Kidney (tissue), 13 donors: ENCODE measurements at regions not wholly inside any gene's neighbourhood (a gene's known extent, or its start where the extent isn't known, plus 50 kb on each side); places are given as distances from the start of the nearest gene placed in this dataset.

Experiments used
- DNase-seq, 5 donors: peaks; one replicate each; pipeline ENCODE4 v3.0.0-alpha.2; 2013 to 2020
- FAIRE-seq: peaks from 2 replicates; lab custom pipeline; 2012; peaks lifted over from hg19 to GRCh38; lab: Jason Lieb, UNC
- H3K27ac ChIP-seq, 2 donors: one replicate each; pipeline ENCODE4 v1.7.0; 2013; ENCODE audit warnings: low read depth in 2 of 2, low read length in 2 of 2, inconsistent platforms in 1 of 2
- H3K27me3 ChIP-seq: one replicate; pipeline ENCODE4 v1.7.1; 2013; ENCODE audit warnings: low read length, inconsistent platforms; ENCODE audit not compliant: control insufficient read depth, insufficient read depth
- H3K36me3 ChIP-seq, 3 donors: one replicate each; pipeline versions ENCODE4 v1.7.0 to v1.7.1; 2013; ENCODE audit warnings: low read length in 3 of 3, control low read depth in 1 of 3, inconsistent platforms in 1 of 3; ENCODE audit not compliant: insufficient read depth in 3 of 3, control insufficient read depth in 2 of 3
- H3K4me1 ChIP-seq, 3 donors: one replicate each; pipeline versions ENCODE4 v1.7.0 to v1.7.1; 2013; ENCODE audit warnings: low read length in 3 of 3, inconsistent platforms in 1 of 3, low read depth in 1 of 3; ENCODE audit not compliant: control insufficient read depth in 2 of 3, insufficient read depth in 2 of 3
- H3K4me3 ChIP-seq, 3 donors: one replicate each; pipeline versions ENCODE4 v1.7.0 to v1.8.1; 2013; ENCODE audit warnings: low read length in 3 of 3, control low read depth in 1 of 3, inconsistent platforms in 1 of 3
- H3K9ac ChIP-seq, 3 donors: one replicate each; pipeline versions ENCODE4 v1.7.0 to v1.7.1; 2013; ENCODE audit warnings: low read length in 3 of 3, control low read depth in 1 of 3, inconsistent platforms in 1 of 3
- H3K9me3 ChIP-seq, 3 donors: one replicate each; pipeline versions ENCODE4 v1.7.0 to v1.7.1; 2013; ENCODE audit warnings: low read length in 3 of 3, control low read depth in 1 of 3, inconsistent platforms in 1 of 3; ENCODE audit not compliant: control insufficient read depth in 2 of 3, insufficient read depth in 1 of 3
- CTCF ChIP-seq: IDR thresholded peaks from 3 replicates; pipeline ENCODE4 v1.5.1; 2012; ENCODE audit warnings: mild to moderate bottlenecking, moderate library complexity, borderline replicate concordance; ENCODE audit not compliant: insufficient read depth; ENCODE audit errors: extremely low read depth
- intact Hi-C: fragments of 100-400 bp; cut with DNase I; formaldehyde crosslinking; loops from one replicate; pipeline ENCODE4 v1.11.1; 2022
- donor health status: control.
- donor health status: control.
- donor health status: control.
- donor health status: control.
- donor health status: control.
- donor health status: DM: yes; HTN: yes; CAD: no.
- donor health status: Normal renal cell carcinoma (clear cell type).

GRCh38 chr4:22020129-22020528 lies 71.6 kb upstream of the KCNIP4 start:
- no peak for FAIRE-seq
- Histone ChIP-seq H3K36me3 (no peaks in the 10 kb centered on the region), H3K9ac (no peak overlapping the region), H3K27me3 (no peaks in the 10 kb centered on the region), H3K4me1 (no peaks in the 10 kb centered on the region), H3K9me3 (no peaks in the 10 kb centered on the region), H3K4me3 (no peak overlapping the region), H3K27ac (no peak overlapping the region)
- intact Hi-C loops: no loop called here
- no peak for TF ChIP-seq CTCF
- DNase-seq: no peak

GRCh38 chr4:22019676-22020075 lies 71.1 kb upstream of the KCNIP4 start:
- H3K36me3 ChIP-seq: no peaks in the 10 kb centered on the region
- no peak overlapping the region for H3K4me3 ChIP-seq
- DNase-seq: no peak
- no peak overlapping the region for H3K9ac ChIP-seq
- no peaks in the 10 kb centered on the region for H3K4me1 ChIP-seq
- H3K9me3 ChIP-seq: no peaks in the 10 kb centered on the region
- no peak for TF ChIP-seq CTCF
- intact Hi-C loops: no loop called here
- no peaks in the 10 kb centered on the region for H3K27me3 ChIP-seq
- no peak overlapping the region for H3K27ac ChIP-seq
- no peak for FAIRE-seq

- DNase-seq: no peak
- intact Hi-C loops: no loop called here
- no peaks in the 10 kb centered on the region for H3K9me3 ChIP-seq
- H3K36me3 ChIP-seq: no peaks in the 10 kb centered on the region
- H3K9ac ChIP-seq: no peak overlapping the region
- no peak overlapping the region for H3K4me3 ChIP-seq
- H3K27me3 ChIP-seq: no peaks in the 10 kb centered on the region
- no peaks in the 10 kb centered on the region for H3K4me1 ChIP-seq
- TF ChIP-seq CTCF: no peak
- no peak for FAIRE-seq
- H3K27ac ChIP-seq: no peak overlapping the region
Observed at GRCh38 chr4:22014222-22014741, 65.7 kb upstream of the KCNIP4 start.

GRCh38 chr4:22003878-22004277 lies 55.3 kb upstream of the KCNIP4 start:
- Histone ChIP-seq H3K27me3 (no peaks in the 10 kb centered on the region), H3K27ac (no peak overlapping the region), H3K4me1 (no peaks in the 10 kb centered on the region), H3K9ac (no peak overlapping the region), H3K9me3 (no peaks in the 10 kb centered on the region), H3K36me3 (no peaks in the 10 kb centered on the region), H3K4me3 (no peak overlapping the region)
- DNase-seq (peak in 1 of 5 donors; percentile 2), FAIRE-seq (no peak)
- intact Hi-C loops: no loop called here
- TF ChIP-seq CTCF: no peak
